ENCODE measurements at regions not wholly inside any gene's neighbourhood (a gene's known extent, or its start where the extent isn't known, plus 50 kb on each side); places are given as distances from the start of the nearest gene placed in this dataset.
"Not testable (repeated sequence)": the region's sequence is repeated elsewhere in the genome, so short reads cannot be mapped to it uniquely, and the experiment has no call there.

DNA sequence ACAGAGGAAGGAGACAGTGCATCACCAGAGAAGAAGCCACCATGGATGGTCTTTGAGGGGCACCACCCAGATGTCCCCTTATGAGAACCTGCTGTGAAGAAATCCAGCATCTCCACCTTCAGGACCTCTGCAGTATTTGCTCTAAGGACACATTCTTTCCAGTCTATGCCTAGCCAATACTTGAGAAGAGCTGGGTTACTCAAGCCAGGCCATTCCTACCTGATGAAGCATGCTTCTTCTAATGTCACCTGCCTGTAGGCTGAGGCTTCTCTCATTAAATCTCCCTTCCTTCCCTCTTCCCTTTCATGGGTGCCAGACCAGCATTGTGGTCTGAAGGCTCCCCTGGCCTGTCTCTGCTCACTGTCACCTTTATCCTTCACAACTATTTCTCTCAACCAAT is 654.5 kb upstream of the AUTS2 start:
- no peak for DNase-seq (ENCODE audit: low read depth)

DNA sequence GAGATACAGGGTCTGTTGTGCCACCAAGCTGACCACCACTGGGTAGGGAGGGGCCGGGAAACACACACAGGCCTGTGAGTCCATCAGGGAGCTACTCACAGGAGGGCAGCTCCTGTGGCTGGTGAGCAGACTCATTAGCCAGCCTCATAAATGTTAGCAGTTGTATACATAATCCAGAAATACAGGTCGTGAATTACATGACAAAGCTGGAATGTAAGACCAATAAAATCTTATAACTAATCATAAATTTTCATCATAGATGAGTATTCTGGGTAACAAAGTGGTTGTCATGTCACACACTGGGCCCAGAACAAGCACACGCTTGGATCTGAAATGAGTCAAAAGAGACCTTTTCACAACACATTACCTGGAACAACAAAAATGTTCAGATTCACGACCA is 642.6 kb upstream of the AUTS2 start:
- no peak for DNase-seq (ENCODE audit: low read depth)

DNA sequence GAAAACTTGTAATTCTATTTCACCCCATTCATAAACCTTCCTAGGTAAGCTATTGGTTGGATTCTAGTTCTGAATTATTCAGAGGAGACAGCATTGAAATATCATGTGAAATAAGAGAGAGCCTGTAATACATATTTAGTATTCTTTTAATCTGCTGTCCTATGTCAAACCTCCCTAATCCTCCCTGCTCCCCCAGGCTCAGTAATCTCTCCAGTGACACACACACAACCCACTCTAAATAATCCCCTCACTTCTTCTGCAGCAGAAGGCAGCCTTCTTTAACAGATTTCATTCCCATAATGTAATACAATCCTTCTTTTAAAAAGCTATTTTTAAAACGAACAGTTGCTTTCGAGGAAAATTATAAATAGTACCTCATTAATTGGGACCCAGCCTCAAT is 639.7 kb upstream of the AUTS2 start:
- no peak for DNase-seq (ENCODE audit: low read depth)

DNA sequence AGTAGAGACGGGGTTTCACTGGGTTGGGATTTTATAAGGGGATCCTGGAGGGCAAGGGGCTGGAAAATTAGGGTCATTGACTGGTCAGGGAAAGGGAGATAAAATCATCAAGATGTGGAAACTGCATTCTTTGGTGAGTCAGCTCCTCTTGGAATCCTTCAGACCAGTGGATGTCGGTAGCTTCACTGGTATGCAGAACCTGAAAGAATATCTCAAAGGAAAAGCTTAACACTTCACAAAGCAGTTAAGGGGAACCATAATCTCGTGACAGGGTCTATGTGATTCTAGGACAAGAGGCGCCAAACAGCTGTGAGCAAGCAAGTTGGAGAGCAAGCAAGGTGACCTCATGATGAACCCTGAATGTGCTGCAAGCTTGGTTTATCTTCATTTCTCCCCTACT is 634.7 kb upstream of the AUTS2 start:
- no peak for DNase-seq (ENCODE audit: low read depth)

DNA sequence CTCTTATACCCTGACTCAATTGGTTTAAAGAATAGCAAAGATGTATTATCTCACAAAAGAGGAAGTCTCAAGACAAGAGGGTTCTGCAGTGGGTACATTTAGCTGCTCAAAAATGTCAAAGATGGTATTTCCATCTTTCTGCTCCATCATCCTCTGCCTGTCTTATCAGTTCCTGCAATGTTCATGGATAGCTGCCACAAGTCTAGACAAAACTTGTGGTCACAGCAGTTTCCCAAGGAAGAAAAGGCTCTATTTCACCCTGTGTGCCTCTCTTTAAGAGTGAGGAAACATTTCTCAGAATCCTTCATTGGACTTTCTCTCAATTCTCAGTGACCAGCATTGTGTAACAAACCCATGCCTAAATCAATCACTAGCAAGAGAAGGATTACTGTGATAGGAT is 634.2 kb upstream of the AUTS2 start:
- no peak for DNase-seq (ENCODE audit: low read depth)

DNA sequence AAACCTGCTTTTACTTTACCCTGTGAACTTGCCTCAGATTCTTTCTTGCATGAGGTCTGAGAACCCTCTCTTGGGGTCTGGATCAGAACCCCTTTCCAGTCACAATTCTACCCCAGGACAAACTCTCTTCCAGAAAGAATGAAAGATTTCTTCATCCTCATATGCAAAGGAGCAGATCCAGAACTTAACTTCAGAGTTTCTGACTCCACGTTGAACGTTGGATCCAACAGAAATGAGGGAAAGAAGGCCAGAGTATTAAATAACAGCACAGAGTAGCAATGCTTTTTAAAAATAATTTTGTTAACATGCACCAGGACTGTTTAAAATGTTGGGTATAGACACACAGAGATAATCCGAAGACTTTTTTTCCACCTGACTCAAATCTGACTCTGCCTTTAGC is 632.9 kb upstream of the AUTS2 start:
- no peak for DNase-seq (ENCODE audit: low read depth)

DNA sequence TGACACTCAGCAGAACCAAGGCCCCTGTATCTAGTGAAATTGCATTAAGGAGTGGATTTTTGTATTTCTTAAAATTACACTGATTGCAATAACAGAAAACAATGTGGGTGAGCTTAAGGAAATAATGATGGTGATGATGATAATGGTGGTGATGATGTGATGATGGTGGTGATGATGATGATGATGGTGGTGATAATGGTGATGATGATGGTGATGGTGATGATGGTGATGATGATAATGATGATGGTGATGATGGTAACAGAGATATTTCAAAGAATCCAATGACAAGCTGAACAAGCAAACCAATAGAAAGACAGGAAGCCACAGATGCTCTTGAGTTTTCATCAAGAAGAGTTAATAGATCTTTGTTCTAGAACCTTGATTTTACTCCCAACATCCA is 630.7 kb upstream of the AUTS2 start:
- DNase-seq (ENCODE audit: low read depth) = no peak

DNA sequence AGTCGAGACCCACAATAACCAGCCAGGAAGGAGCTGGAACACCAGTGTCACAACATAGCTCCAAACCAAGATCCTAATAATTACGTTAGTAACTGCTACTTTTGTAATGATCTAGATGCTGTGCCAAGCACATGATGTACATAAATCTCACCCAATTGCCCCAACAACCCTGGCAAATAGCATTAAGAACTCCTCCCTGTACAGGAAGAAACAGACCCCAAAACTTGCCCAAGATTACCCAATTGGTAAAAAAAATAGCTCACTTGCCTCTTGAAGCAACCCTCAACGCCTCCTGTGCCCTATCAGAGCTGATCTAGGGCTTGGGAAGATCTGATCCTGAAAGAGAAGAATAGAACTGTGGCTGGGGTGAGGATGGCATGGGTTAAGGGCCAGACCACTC is 628.7 kb upstream of the AUTS2 start:
- DNase-seq (ENCODE audit: low read depth) = no peak

DNA sequence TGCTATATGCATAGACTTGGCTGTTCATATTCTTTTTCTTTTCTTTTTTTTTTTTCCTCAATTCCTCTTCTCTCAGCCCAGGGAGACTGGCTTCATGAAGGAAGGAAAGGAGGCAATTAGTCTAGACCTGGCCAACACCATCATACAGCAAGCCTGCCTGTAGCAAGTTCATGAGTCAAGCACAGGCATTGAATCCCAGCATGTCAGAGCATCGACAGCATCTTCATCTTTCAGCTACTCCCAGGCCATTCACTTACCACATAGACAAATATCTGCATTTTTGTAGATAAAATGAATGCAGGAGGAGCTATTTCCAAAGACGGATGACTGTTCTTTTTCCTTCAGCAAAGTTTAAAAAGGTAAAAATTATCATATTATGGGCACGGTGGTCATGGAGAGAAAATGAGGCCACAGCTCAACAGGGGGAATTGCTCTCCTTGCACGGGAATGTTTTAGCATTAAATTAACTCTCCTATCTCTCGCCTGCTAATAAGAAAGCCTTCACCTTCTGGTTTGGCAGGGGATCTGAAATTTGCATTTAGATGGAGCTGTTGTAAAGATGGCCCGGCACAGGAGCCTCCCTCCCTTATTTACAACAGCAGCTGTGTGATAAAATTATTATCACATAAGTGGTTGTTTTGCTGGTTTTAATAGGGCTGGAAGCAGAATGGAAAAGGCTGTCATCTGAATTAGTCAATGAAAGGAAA is 626.5 kb upstream of the AUTS2 start:
- no peak for DNase-seq (ENCODE audit: low read depth)

DNA sequence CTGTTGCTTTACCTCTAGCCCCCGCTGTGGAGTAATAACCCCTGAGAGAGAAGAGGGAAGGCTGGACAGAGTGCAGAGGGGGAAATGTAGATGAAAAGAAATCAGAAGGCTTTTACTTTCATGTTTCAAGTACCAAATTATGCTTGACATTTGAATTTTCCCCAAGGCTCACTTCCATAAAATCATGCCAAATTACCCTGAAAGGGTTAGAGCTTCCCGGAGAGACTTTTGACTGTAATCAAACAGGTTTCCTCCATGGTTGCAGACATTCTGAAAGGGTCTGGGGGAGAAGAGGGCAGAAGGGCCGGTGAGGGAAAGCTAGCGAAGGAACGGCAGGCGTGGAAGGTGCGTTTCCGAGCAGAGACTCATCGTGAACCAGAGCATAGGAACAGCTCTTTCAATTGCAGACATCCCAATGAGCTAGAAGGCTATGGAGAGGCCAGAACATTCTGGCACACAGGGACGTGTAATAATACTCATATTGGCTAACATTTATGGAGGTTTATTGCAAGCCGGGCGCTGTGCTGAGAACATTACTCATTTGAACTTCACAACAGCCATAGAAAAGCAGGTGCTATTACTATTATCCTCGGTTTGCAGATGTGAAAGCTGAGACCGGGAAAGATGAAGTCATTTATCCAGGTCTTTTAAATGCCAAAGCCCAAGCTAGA is 620.8 kb upstream of the AUTS2 start:
- no peak for DNase-seq (ENCODE audit: low read depth)

DNA sequence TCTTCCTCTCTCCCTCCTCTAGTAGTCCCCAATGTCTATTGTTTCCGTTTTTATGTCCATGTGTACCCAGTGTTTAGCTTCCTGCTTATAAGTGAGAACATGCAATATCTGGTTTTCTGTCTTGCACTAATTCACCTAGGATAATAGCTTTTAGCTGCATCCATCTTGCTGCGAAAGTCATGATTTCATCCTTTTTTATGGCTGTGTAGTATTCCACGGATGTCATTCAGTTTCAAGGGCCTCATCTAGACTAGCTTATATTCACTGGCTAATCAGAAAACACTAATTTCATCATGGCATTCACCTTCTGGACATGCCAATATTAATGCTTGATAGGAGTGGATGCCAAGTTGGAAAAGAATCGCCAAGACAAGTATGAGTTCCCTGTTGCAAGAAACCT is 619.6 kb upstream of the AUTS2 start:
- DNase-seq (ENCODE audit: low read depth) = no peak

DNA sequence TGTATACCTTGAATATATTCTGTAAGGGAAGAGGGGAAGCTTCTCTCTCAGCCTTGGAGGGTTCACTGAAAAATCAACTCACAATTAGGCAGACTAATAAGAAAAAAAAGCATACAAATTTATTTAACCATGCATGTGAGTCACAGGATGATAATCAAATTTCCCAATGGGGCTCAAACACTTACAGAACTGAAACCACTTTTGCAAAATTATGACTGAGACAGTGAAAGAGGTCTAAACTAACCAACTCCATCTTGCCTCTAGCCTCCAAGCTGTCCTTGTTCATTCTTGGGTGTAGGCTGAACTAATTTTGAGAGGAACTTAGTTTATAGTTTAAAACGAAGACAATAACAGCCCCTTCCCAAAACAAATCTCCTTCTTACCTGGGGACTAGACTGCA is 618.3 kb upstream of the AUTS2 start:
- no peak for DNase-seq (ENCODE audit: low read depth)

DNA sequence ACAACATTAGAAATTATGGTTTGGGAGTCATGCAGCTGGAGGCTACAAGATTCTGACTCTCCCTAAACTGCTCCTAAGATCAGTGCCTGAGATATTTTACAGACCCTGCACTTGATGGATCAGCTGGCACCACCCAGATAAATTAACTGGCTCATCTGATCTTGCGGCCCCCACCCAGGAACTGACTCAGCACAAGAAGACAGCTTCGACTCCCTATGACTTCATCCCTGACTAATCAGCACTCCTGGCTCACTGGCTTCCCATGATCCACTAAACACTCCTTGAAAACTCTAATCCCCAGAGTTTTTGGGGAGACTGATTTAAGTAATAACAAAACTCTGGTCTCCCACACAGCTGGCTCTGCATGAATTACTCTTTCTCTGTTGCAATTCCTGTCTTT is 617.8 kb upstream of the AUTS2 start:
- DNase-seq (ENCODE audit: low read depth) = not testable (repeated sequence)

DNA sequence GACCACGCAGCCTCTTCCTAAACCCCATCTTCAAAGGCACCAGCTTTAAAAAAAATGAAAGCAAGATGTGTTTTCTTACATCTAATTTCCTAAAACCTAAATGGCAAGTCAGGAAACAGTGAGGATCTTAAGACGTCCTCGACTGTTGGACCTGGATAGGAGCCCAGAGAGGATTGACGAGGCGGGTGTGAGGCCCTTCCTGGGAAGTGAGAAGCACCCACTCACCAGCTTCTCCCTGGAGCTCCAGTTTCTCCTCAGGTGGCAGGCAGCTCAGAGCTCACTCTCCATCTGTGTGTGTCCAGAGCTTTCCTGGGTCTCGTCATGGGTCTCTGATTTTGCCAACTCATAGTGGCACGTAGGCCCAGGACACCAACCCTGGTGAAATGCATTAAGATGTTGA is 614.0 kb upstream of the AUTS2 start:
- no peak for DNase-seq (ENCODE audit: low read depth)

DNA sequence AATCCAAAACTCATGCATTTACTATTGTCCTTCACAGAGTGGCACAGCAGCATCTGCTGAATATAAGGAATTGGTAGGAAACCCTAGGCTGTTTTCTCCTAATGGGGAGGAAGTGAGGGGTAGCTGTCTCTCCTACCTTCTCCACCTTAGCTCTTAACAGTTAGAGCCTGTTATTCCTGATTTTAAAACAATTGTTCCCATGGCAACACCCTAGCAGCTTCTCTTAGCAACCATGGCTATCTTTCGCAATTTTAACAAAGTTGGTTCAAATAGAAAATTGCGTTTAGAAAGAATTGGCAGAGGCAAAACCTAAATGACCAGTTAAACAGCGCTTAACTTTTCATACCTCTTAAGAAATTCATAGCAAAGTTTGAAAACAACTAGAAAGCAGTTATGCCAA is 603.4 kb upstream of the AUTS2 start:
- no peak for DNase-seq (ENCODE audit: low read depth)

DNA sequence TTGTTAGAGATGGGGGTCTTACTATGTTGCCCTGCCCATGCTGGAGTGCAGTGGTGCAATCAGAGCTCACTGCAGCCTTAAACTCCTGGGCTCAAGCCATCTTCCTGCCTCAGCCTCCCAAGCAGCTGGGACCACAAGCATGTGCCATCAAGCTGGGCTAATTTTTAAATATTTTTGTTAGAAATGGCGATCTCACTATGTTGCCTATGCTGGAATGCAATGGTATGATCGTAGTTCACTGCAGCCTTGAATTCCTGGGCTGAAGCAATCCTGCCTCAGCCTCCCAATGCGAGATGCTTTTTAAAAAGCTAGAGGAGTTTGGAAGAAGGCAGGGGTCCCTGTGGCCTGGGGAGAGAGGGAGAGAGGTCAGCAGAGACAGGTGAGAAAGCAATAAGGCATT is 600.1 kb upstream of the AUTS2 start:
- no peak for DNase-seq (ENCODE audit: low read depth)

DNA sequence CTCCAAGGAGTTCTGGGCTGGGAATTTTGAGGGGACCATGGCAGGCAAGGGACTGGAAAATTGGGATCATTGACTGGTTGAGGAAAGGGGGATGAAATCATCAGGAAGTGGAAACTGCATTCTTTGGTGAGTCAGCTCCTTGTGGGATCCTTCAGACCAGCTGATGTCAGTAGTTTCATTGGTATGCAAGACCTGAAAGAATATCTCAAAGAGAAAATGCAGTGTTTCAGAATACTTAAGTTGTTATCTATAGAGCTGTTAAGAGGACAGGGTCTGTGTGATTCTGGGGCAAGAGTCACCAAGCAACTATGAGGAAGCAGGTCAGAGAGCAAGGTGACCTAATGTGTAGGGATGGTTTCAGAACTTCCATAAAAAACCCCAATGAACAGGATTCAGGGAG is 595.9 kb upstream of the AUTS2 start:
- DNase-seq (ENCODE audit: low read depth) = no peak

DNA sequence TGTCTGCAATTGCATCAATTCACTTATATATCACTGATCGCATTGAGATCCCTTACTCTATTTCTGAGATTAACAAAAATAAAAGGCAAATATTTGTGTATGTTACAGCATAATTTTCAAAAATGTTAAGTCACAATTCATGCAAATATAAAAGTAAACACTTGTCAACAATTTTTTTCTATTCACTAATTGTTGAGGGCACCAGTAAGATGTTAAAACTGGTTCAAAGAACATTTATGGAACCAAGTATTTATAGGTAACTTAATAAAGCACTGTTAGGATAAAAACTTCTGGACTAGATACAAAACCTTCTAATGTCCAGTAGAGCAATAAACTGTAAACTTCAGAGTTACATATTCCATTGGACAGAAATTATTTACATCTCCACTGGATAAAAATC is 586.1 kb upstream of the AUTS2 start:
- DNase-seq (ENCODE audit: low read depth) = no peak

DNA sequence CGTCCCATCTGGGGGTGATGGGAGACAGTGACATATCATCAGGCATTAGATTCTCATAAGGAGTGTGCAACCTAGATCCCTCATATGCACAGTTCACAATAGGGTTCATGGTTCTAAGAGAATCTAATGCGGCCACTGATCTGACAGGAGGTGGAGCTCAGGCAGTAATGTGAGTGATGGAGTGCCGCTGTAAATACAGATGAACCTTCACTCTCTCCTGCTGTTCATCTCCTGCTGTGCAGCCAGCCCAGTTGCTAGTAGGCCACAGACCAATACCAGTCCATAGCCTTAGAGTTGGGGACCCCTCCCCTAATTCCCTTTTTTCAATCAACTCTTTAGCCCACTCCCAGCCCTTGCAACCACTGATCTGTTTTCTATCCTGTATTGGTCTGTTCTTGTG is 581.1 kb upstream of the AUTS2 start:
- no peak for DNase-seq (ENCODE audit: low read depth)

DNA sequence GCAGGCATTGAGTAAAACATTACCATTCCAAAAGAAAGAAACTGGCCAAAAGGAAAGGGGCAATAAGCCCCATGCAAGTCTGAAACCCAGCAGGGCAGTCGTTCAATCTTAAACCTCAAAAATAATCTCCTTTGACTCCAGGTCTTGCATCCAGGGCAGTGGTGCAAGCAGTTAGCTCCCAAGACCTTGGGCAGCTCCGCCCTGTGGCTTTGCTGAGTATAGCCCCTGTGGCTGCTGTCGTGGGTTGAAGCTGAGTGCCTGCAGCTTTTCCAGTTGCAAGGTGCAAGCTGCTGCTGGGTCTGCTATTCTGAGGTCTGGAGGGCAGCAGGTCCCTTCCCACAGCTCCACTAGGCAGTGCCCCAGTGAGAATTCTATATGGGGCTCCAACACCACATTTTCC is 580.1 kb upstream of the AUTS2 start:
- DNase-seq (ENCODE audit: low read depth) = no peak

DNA sequence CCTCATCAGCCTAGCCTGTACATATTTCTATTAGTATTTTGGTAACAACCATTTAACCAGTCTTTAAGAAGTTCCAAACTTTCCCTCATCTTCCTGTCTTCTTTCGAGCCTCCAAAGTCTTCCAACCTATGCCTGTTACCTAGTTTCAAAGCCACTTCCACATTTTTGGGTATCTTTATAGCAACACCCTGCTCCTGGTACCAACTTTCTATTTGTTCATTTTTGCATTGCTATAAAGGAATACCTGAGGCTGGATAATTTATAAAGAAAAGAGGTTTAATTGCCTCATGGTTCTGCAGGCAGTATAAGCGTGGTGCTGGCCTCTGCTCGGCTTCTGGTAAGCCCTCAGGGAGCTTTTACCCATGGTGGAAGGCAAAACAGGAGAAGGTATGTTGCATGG is 578.8 kb upstream of the AUTS2 start:
- no peak for DNase-seq (ENCODE audit: low read depth)

DNA sequence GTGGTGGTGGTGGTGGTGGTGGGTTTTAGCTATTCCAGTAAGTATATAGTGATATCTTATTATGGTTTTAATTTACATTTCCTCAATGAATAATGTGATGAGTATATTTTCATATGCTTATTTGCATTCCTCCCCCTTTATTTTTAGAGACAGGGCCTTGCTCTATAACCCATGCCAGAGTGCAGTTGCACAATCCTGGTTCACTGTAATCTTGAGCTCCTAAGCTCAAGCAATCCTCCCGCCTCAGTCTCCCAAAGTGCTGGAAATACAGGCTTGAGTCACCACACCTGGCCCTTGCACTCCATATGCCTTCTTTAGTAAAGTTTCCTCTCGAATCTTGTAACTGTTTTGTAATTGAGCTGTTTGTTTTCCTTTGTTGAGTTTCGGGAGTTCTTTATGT is 577.7 kb upstream of the AUTS2 start:
- no peak for DNase-seq (ENCODE audit: low read depth)

DNA sequence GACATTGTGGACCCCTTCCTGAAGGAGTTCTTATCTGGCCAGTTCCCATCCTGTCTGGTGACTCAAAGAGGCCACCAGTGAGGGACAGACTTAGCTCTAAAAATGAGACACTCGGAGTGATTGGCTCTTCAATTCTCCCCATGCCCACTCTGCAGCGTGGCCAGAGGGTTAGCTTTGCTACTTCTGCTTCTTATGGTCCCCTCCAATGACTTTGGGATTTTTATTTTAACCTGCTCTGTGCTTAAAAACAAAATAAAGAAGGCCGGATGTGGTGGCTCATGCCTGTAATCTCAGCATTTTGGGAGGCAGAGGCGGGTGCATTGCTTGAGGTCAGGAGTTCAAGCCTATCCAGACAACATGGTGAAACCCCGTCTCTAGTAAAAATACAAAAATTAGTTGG is 573.0 kb upstream of the AUTS2 start:
- DNase-seq (ENCODE audit: low read depth) = no peak

DNA sequence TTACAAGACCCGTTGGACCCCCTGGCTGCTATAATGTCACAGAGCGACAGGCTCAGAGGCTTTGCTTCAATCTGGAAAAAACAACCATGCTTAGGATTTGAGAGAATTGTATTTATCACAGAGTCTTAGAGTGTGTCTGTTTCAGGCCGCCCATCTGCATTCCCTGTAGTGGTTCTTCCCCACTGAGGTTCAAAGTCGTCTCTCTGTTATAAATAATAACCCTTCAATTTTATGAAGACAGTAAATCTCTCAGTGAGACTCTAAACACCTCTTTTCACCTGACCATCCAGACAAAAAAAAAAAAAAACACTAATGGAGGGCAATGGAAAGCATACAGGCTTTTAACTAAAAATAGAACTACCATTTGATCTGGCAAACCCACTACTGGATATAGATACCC is 565.4 kb upstream of the AUTS2 start:
- no peak for DNase-seq (ENCODE audit: low read depth)

All from HT1080 (cell line).